Dendritic cell treated with granulocyte-macrophage colony-stimulating factor and Interleukin-4, amounts not matched to agents 40 ng/mL and 50 ng/mL, for 4 days (primary cell): ENCODE measurements at regions not wholly inside any gene's neighbourhood (a gene's known extent, or its start where the extent isn't known, plus 50 kb on each side); places are given as distances from the start of the nearest gene placed in this dataset.

Experiments
- H3K27ac Mint-ChIP-seq: one replicate; pipeline ENCODE4 v1.8.0; 2022; ENCODE audit warnings: mild to moderate bottlenecking, mixed read lengths
- H3K27me3 Mint-ChIP-seq: one replicate; pipeline ENCODE4 v1.8.0; 2022; ENCODE audit warnings: mild to moderate bottlenecking, mixed read lengths
- H3K36me3 Mint-ChIP-seq: one replicate; pipeline ENCODE4 v1.8.0; 2022; ENCODE audit warnings: low read depth, mixed read lengths
- H3K4me1 Mint-ChIP-seq: one replicate; pipeline ENCODE4 v1.8.0; 2022; ENCODE audit warnings: low read depth, mixed read lengths
- H3K4me3 Mint-ChIP-seq: one replicate; pipeline ENCODE4 v1.8.0; 2022; ENCODE audit warnings: mild to moderate bottlenecking, moderate library complexity, mixed read lengths
- H3K9me3 Mint-ChIP-seq: one replicate; pipeline ENCODE4 v1.8.0; 2022; ENCODE audit warnings: mixed read lengths
- intact Hi-C: fragments of 100-400 bp; cut with micrococcal nuclease; formaldehyde crosslinking; loops from one replicate; pipeline ENCODE4 v1.15.0; 2022

- no peaks in the 10 kb centered on the region for H3K36me3 Mint-ChIP-seq
- no peaks in the 10 kb centered on the region for H3K27me3 Mint-ChIP-seq
- no peak overlapping the region for H3K27ac Mint-ChIP-seq
- intact Hi-C loops: no loop called here
- H3K4me3 Mint-ChIP-seq: no peak overlapping the region
- peaks cover 11% of the 10 kb centered on the region for H3K9me3 Mint-ChIP-seq
- H3K4me1 Mint-ChIP-seq: no peaks in the 10 kb centered on the region
These were observed 1046.2 kb downstream of the KCNT2 start for GRCh38 chr1:195562074-195562473.

- no peak overlapping the region for H3K4me3 Mint-ChIP-seq
- no peaks in the 10 kb centered on the region for H3K27me3 Mint-ChIP-seq
- intact Hi-C loops: no loop called here
- H3K4me1 Mint-ChIP-seq: no peaks in the 10 kb centered on the region
- H3K9me3 Mint-ChIP-seq: no peaks in the 10 kb centered on the region
- no peak overlapping the region for H3K27ac Mint-ChIP-seq
- no peaks in the 10 kb centered on the region for H3K36me3 Mint-ChIP-seq
These were observed 1058.0 kb downstream of the KCNT2 start for GRCh38 chr1:195550071-195550862.

GRCh38 chr1:195530961-195531360 is 1077.3 kb downstream of the KCNT2 start:
- Mint-ChIP-seq H3K36me3 (no peaks in the 10 kb centered on the region), H3K27ac (no peak overlapping the region), H3K4me3 (no peak overlapping the region), H3K4me1 (no peaks in the 10 kb centered on the region), H3K9me3 (peaks cover 18% of the 10 kb centered on the region), H3K27me3 (no peaks in the 10 kb centered on the region)
- intact Hi-C loops: no loop called here

- H3K27me3 Mint-ChIP-seq: no peaks in the 10 kb centered on the region
- H3K9me3 Mint-ChIP-seq: peaks cover 26% of the 10 kb centered on the region
- no peak overlapping the region for H3K4me3 Mint-ChIP-seq
- no peak overlapping the region for H3K27ac Mint-ChIP-seq
- H3K4me1 Mint-ChIP-seq: no peaks in the 10 kb centered on the region
- intact Hi-C loops: no loop called here
- no peaks in the 10 kb centered on the region for H3K36me3 Mint-ChIP-seq
These were observed 1078.4 kb downstream of the KCNT2 start for GRCh38 chr1:195529881-195530280.

GRCh38 chr1:195520757-195521156 is 1087.5 kb downstream of the KCNT2 start:
- Mint-ChIP-seq H3K36me3 (no peaks in the 10 kb centered on the region), H3K4me1 (no peaks in the 10 kb centered on the region), H3K27ac (no peak overlapping the region), H3K27me3 (no peaks in the 10 kb centered on the region), H3K9me3 (peaks cover 49% of the 10 kb centered on the region), H3K4me3 (no peak overlapping the region)
- intact Hi-C loops: no loop called here

GRCh38 chr1:195516036-195516435 is 1092.2 kb downstream of the KCNT2 start:
- intact Hi-C loops: no loop called here
- H3K4me3 Mint-ChIP-seq: no peak overlapping the region

GRCh38 chr1:195511501-195511900 is 1096.7 kb downstream of the KCNT2 start:
- Mint-ChIP-seq H3K4me1 (no peaks in the 10 kb centered on the region), H3K36me3 (no peaks in the 10 kb centered on the region), H3K27ac (no peak overlapping the region), H3K27me3 (no peaks in the 10 kb centered on the region), H3K9me3 (peaks cover 27% of the 10 kb centered on the region), H3K4me3 (no peak overlapping the region)
- intact Hi-C loops: no loop called here

More at GRCh38 chr1:195516036-195516435, 1092.2 kb downstream of the KCNT2 start:
- no peak overlapping the region for H3K27ac Mint-ChIP-seq
- H3K27me3 Mint-ChIP-seq: no peaks in the 10 kb centered on the region
- H3K36me3 Mint-ChIP-seq: no peaks in the 10 kb centered on the region
- H3K4me1 Mint-ChIP-seq: no peaks in the 10 kb centered on the region
- H3K9me3 Mint-ChIP-seq: peaks cover 46% of the 10 kb centered on the region

GRCh38 chr1:195501118-195501517 is 1107.1 kb downstream of the KCNT2 start:
- intact Hi-C loops: no loop called here
- Mint-ChIP-seq H3K27ac (no peak overlapping the region), H3K9me3 (peaks cover 19% of the 10 kb centered on the region)

GRCh38 chr1:195495720-195496635 is 1112.3 kb downstream of the KCNT2 start:
- H3K27ac Mint-ChIP-seq: no peak overlapping the region
- H3K36me3 Mint-ChIP-seq: no peaks in the 10 kb centered on the region
- H3K4me1 Mint-ChIP-seq: no peaks in the 10 kb centered on the region
- H3K4me3 Mint-ChIP-seq: no peak overlapping the region
- H3K27me3 Mint-ChIP-seq: no peaks in the 10 kb centered on the region
- H3K9me3 Mint-ChIP-seq: peaks cover 37% of the 10 kb centered on the region
- intact Hi-C loops: no loop called here

More at GRCh38 chr1:195501118-195501517, 1107.1 kb downstream of the KCNT2 start:
- Mint-ChIP-seq H3K4me3 (no peak overlapping the region), H3K36me3 (no peaks in the 10 kb centered on the region), H3K27me3 (no peaks in the 10 kb centered on the region), H3K4me1 (no peaks in the 10 kb centered on the region)

- no peaks in the 10 kb centered on the region for H3K4me1 Mint-ChIP-seq
- no peaks in the 10 kb centered on the region for H3K36me3 Mint-ChIP-seq
- intact Hi-C loops: no loop called here
These were observed 1126.1 kb downstream of the KCNT2 start for GRCh38 chr1:195482137-195482536.

GRCh38 chr1:195481293-195481692 is 1126.9 kb downstream of the KCNT2 start:
- intact Hi-C loops: no loop called here
- H3K4me3 Mint-ChIP-seq: no peak overlapping the region
- no peak overlapping the region for H3K27ac Mint-ChIP-seq
- no peaks in the 10 kb centered on the region for H3K27me3 Mint-ChIP-seq
- peaks cover 15% of the 10 kb centered on the region for H3K9me3 Mint-ChIP-seq
- H3K36me3 Mint-ChIP-seq: no peaks in the 10 kb centered on the region
- no peaks in the 10 kb centered on the region for H3K4me1 Mint-ChIP-seq

More at GRCh38 chr1:195482137-195482536, 1126.1 kb downstream of the KCNT2 start:
- H3K27ac Mint-ChIP-seq: no peak overlapping the region
- peaks cover 17% of the 10 kb centered on the region for H3K9me3 Mint-ChIP-seq
- no peak overlapping the region for H3K4me3 Mint-ChIP-seq
- H3K27me3 Mint-ChIP-seq: no peaks in the 10 kb centered on the region

GRCh38 chr1:195475568-195475967 is 1132.7 kb downstream of the KCNT2 start:
- Mint-ChIP-seq H3K27ac (no peak overlapping the region), H3K4me3 (no peak overlapping the region), H3K27me3 (no peaks in the 10 kb centered on the region), H3K9me3 (peaks cover 20% of the 10 kb centered on the region), H3K36me3 (no peaks in the 10 kb centered on the region), H3K4me1 (no peaks in the 10 kb centered on the region)
- intact Hi-C loops: no loop called here

- Mint-ChIP-seq H3K27me3 (no peaks in the 10 kb centered on the region), H3K27ac (no peak overlapping the region), H3K36me3 (no peaks in the 10 kb centered on the region), H3K9me3 (peaks cover 20% of the 10 kb centered on the region), H3K4me3 (no peak overlapping the region), H3K4me1 (no peaks in the 10 kb centered on the region)
- intact Hi-C loops: no loop called here
These were observed 1135.9 kb downstream of the KCNT2 start for GRCh38 chr1:195472291-195472690.

GRCh38 chr1:195466639-195467038 is 1141.6 kb downstream of the KCNT2 start:
- Mint-ChIP-seq H3K27ac (no peak overlapping the region), H3K9me3 (no peaks in the 10 kb centered on the region)

More at GRCh38 chr1:195466639-195467038, 1141.6 kb downstream of the KCNT2 start:
- H3K4me1 Mint-ChIP-seq: no peaks in the 10 kb centered on the region
- no peaks in the 10 kb centered on the region for H3K36me3 Mint-ChIP-seq
- intact Hi-C loops: no loop called here
- H3K4me3 Mint-ChIP-seq: no peak overlapping the region
- no peaks in the 10 kb centered on the region for H3K27me3 Mint-ChIP-seq
